ENCODE measurements at regions not wholly inside any gene's neighbourhood (a gene's known extent, or its start where the extent isn't known, plus 50 kb on each side); places are given as distances from the start of the nearest gene placed in this dataset.

- TF ChIP-seq CTCF (IDR thresholded peaks at IDR 0.05) = no peak
- TF ChIP-seq REST (IDR thresholded peaks at IDR 0.05; ENCODE audit: insufficient read depth in 1 of 2, low read depth in 2 of 2, low read length in 1 of 2) = no peak
Observed at GRCh38 chr4:111924696-111925095, 220.6 kb upstream of the FAM241A start.
